DOHH2 (cell line): ENCODE measurements at regions not wholly inside any gene's neighbourhood (a gene's known extent, or its start where the extent isn't known, plus 50 kb on each side); places are given as distances from the start of the nearest gene placed in this dataset.

Experiments
- H3F3A ChIP-seq: fragments of 200-600 bp; sonication (generic), shearing (Covaris generic); 2 replicates; pipeline ENCODE4 v1.6.0; 2016; ENCODE audit warnings: antibody characterized with exemption, mild to moderate bottlenecking; ENCODE audit not compliant: control insufficient read depth, insufficient read depth
- H3K27ac ChIP-seq: fragments of 200-600 bp; sonication (generic); 2 replicates; pipeline ENCODE4 v1.5.1; 2014; ENCODE audit warnings: low read depth, mild to moderate bottlenecking, low read length, moderate library complexity
- H3K27me3 ChIP-seq: fragments of 200-600 bp; sonication (generic); 2 replicates; pipeline ENCODE4 v1.6.1; 2014; ENCODE audit warnings: mild to moderate bottlenecking, low read length, mixed read lengths; ENCODE audit not compliant: control insufficient read depth
- H3K36me3 ChIP-seq: fragments of 200-600 bp; sonication (generic); 2 replicates; pipeline ENCODE4 v1.6.1; 2014; ENCODE audit warnings: mild to moderate bottlenecking, low read length, moderate library complexity, mixed read lengths; ENCODE audit not compliant: control insufficient read depth
- H3K4me1 ChIP-seq: fragments of 200-600 bp; sonication (generic); 2 replicates; pipeline ENCODE4 v1.6.1; 2014; ENCODE audit warnings: mild to moderate bottlenecking, low read length, mixed read lengths; ENCODE audit not compliant: control insufficient read depth
- H3K4me2 ChIP-seq: fragments of 200-600 bp; sonication (generic); 2 replicates; pipeline ENCODE4 v1.6.0; 2014; ENCODE audit warnings: mild to moderate bottlenecking, low read length, moderate library complexity
- H3K4me3 ChIP-seq: fragments of 200-600 bp; sonication (generic); 2 replicates; pipeline ENCODE4 v1.5.1; 2014; ENCODE audit warnings: mild to moderate bottlenecking, low read length, mixed read lengths
- H3K79me2 ChIP-seq: fragments of 200-600 bp; sonication (generic); 2 replicates; pipeline ENCODE4 v1.6.1; 2014; ENCODE audit warnings: mild to moderate bottlenecking, low read length, mixed read lengths; ENCODE audit not compliant: control insufficient read depth
- H3K9me2 ChIP-seq: fragments of 200-600 bp; sonication (generic); replicated peaks from 2 replicates; pipeline ENCODE4 v1.6.1; 2014; ENCODE audit warnings: mild to moderate bottlenecking, low read length, mixed read lengths; ENCODE audit not compliant: control insufficient read depth
- H3K9me3 ChIP-seq: fragments of 200-600 bp; sonication (generic); 2 replicates; pipeline ENCODE4 v1.6.1; 2014; ENCODE audit warnings: antibody characterized with exemption, low read length, mixed read lengths; ENCODE audit not compliant: control insufficient read depth, insufficient read depth
- H4K20me1 ChIP-seq: fragments of 200-600 bp; sonication (generic); 2 replicates; pipeline ENCODE4 v1.6.0; 2014; ENCODE audit warnings: low read depth, mild to moderate bottlenecking, antibody characterized with exemption, low read length, moderate library complexity; ENCODE audit not compliant: control insufficient read depth, insufficient read depth
- EZH2phosphoT487 ChIP-seq: fragments of 200-600 bp; sonication (generic); IDR thresholded peaks from 2 replicates; pipeline ENCODE4 v1.6.1; 2017; ENCODE audit warnings: borderline replicate concordance, mild to moderate bottlenecking, antibody characterized with exemption, low read length, moderate library complexity, mixed read lengths
- TF ChIP-seq, protein P1 (sequence below): fragments of 200-600 bp; sonication (generic); IDR thresholded peaks from one replicate; pipeline ENCODE4 v1.5.1; 2014; ENCODE audit warnings: antibody characterized with exemption, mild to moderate bottlenecking, low read depth, low read length; ENCODE audit not compliant: poor library complexity, severe bottlenecking

DNA sequence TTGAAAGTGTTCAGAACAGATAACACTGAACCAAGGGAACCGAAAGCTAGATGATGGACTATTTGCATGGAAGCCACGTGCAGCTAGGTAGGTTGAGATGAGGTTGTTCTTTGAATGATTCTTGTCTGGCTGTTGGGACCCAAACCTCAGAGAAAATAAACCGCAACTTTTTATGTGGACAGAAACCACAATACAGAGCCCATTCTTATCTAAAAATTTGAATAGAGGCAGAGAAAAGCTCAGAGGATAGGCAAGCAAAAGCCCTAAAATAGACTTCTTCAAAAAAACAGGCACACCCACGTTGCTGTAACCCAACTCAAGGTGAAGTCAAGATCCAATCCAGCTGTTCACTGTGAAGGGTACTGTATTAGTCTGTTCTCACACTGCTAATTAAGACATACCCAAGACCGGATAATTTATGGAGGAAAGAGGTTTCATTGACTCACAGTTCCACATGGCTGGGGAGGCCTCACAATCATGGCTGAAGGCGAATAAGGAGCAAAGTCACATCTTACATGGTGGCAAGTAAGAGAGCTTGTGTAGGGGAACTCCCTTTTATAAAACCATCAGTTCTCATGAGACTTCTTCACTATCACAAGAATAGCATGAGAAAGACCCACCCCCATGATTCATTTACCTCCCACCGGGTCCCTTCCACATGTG lies 353.8 kb downstream of the AACS start:
- Histone ChIP-seq H3K4me1 (peaks cover 59% of the 10 kb centered on the region), H3F3A (peaks cover 20% of the 10 kb centered on the region), H3K9me2 (no peaks in the 10 kb centered on the region), H3K27ac (peak overlapping the region; percentile 95), H3K4me3 (peak overlapping the region; percentile 57), H3K4me2 (peak overlapping the region; percentile 58), H4K20me1 (no peaks in the 10 kb centered on the region), H3K36me3 (peaks cover 18% of the 10 kb centered on the region), H3K9me3 (peaks cover 48% of the 10 kb centered on the region), H3K27me3 (no peaks in the 10 kb centered on the region), H3K79me2 (no peaks in the 10 kb centered on the region)
- peak; percentile 82; the same call in 1 of the 2 replicates for TF ChIP-seq EZH2phosphoT487
- TF ChIP-seq, protein P1, sequence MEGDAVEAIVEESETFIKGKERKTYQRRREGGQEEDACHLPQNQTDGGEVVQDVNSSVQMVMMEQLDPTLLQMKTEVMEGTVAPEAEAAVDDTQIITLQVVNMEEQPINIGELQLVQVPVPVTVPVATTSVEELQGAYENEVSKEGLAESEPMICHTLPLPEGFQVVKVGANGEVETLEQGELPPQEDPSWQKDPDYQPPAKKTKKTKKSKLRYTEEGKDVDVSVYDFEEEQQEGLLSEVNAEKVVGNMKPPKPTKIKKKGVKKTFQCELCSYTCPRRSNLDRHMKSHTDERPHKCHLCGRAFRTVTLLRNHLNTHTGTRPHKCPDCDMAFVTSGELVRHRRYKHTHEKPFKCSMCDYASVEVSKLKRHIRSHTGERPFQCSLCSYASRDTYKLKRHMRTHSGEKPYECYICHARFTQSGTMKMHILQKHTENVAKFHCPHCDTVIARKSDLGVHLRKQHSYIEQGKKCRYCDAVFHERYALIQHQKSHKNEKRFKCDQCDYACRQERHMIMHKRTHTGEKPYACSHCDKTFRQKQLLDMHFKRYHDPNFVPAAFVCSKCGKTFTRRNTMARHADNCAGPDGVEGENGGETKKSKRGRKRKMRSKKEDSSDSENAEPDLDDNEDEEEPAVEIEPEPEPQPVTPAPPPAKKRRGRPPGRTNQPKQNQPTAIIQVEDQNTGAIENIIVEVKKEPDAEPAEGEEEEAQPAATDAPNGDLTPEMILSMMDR = no peak

DNA sequence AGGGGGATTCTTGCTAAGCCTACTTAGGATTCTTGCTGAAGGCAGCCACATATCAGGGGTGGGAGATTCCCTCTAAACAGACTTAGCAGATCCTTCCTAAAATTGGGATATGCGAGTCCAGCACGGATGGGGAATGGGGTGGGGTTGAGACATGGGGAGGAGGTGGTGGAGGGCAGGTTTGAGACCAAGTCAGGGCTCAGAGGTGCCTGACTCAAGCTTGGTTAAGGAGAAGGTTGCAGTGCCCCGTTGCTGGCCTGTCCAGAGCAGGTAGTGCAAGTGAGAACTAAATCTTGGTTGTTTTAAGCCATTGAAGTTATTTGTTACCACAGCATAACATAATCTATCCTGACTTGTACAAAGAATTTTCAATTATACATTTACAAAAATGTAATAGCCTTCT lies 359.7 kb downstream of the AACS start:
- Histone ChIP-seq H3F3A (peaks cover under 1% of the 10 kb centered on the region; the same call in 1 of the 2 replicates), H3K36me3 (peaks cover 10% of the 10 kb centered on the region), H3K27me3 (no peaks in the 10 kb centered on the region), H3K27ac (no peak overlapping the region), H3K79me2 (no peaks in the 10 kb centered on the region), H3K4me2 (no peak overlapping the region), H3K9me3 (peaks cover 32% of the 10 kb centered on the region), H3K9me2 (no peaks in the 10 kb centered on the region), H4K20me1 (no peaks in the 10 kb centered on the region), H3K4me1 (peaks cover 6% of the 10 kb centered on the region), H3K4me3 (no peak overlapping the region)
- TF ChIP-seq, protein P1 = no peak
- no peak for TF ChIP-seq EZH2phosphoT487

DNA sequence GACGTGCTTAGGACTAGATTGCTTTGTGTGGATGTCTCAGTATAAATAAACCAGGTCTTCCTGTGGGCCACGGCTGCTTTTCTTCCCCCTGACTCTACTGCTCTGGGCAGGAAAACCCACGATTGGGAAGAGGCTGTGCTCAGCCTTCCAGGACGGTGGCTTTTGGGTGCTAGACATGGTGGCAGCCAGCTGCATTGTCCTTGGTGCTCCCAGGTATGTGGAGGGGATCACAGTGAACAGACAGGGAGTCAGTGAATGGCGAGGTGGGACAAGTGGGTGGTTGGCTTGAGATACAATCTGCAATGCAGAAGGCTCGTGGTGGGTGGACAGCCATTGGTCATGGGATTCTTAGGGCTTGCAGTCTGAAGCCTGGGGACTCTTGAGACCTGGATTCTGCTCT lies 366.3 kb downstream of the AACS start:
- Histone ChIP-seq H3K27ac (no peak overlapping the region), H3K4me1 (peaks cover 7% of the 10 kb centered on the region), H3K79me2 (no peaks in the 10 kb centered on the region), H3K9me2 (no peaks in the 10 kb centered on the region), H3K27me3 (no peaks in the 10 kb centered on the region), H3F3A (no peaks in the 10 kb centered on the region), H3K36me3 (no peaks in the 10 kb centered on the region), H4K20me1 (no peaks in the 10 kb centered on the region), H3K4me3 (no peak overlapping the region), H3K9me3 (no peaks in the 10 kb centered on the region; the same call in none of the 2 replicates), H3K4me2 (no peak overlapping the region)
- TF ChIP-seq EZH2phosphoT487 = no peak
- TF ChIP-seq, protein P1 = no peak
